ENCODE measurements at regions not wholly inside any gene's neighbourhood (a gene's known extent, or its start where the extent isn't known, plus 50 kb on each side); places are given as distances from the start of the nearest gene placed in this dataset.

GRCh38 chr1:163932901-163933300, 611.1 kb downstream of the NUF2 start:
- TF ChIP-seq RAD21 (IDR thresholded peaks at IDR 0.05; ENCODE audit: low read depth) (no peak), ZFX (IDR thresholded peaks at IDR 0.05) (no peak), ATF3 (IDR thresholded peaks at IDR 0.05) (no peak), CTCF (IDR thresholded peaks at IDR 0.05 in 2 of 3, conservative IDR thresholded peaks at IDR 0.05 in 1 of 3; ENCODE audit: borderline replicate concordance in 1 of 3, insufficient read depth in 1 of 3, low read depth in 2 of 3, low read length in 2 of 3) (no peak), ZNF274 (IDR thresholded peaks at IDR 0.05; ENCODE audit: low read depth, low read length) (no peak)
- TF ChIP-seq, protein P1, sequence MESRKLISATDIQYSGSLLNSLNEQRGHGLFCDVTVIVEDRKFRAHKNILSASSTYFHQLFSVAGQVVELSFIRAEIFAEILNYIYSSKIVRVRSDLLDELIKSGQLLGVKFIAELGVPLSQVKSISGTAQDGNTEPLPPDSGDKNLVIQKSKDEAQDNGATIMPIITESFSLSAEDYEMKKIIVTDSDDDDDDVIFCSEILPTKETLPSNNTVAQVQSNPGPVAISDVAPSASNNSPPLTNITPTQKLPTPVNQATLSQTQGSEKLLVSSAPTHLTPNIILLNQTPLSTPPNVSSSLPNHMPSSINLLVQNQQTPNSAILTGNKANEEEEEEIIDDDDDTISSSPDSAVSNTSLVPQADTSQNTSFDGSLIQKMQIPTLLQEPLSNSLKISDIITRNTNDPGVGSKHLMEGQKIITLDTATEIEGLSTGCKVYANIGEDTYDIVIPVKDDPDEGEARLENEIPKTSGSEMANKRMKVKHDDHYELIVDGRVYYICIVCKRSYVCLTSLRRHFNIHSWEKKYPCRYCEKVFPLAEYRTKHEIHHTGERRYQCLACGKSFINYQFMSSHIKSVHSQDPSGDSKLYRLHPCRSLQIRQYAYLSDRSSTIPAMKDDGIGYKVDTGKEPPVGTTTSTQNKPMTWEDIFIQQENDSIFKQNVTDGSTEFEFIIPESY (IDR thresholded peaks at IDR 0.05; ENCODE audit: extremely low read depth, insufficient replicate concordance, low read length): no peak

Measured in HCT116 (cell line).